DOHH2 (cell line): ENCODE measurements at regions not wholly inside any gene's neighbourhood (a gene's known extent, or its start where the extent isn't known, plus 50 kb on each side); places are given as distances from the start of the nearest gene placed in this dataset.

ENCODE experiments used
- EZH2phosphoT487 ChIP-seq: fragments of 200-600 bp; sonication (generic); IDR thresholded peaks from 2 replicates; pipeline ENCODE4 v1.6.1; 2017; ENCODE audit warnings: borderline replicate concordance, mild to moderate bottlenecking, antibody characterized with exemption, low read length, moderate library complexity, mixed read lengths
- TF ChIP-seq, protein P1 (sequence below): fragments of 200-600 bp; sonication (generic); IDR thresholded peaks from one replicate; pipeline ENCODE4 v1.5.1; 2014; ENCODE audit warnings: antibody characterized with exemption, mild to moderate bottlenecking, low read depth, low read length; ENCODE audit not compliant: poor library complexity, severe bottlenecking

DNA sequence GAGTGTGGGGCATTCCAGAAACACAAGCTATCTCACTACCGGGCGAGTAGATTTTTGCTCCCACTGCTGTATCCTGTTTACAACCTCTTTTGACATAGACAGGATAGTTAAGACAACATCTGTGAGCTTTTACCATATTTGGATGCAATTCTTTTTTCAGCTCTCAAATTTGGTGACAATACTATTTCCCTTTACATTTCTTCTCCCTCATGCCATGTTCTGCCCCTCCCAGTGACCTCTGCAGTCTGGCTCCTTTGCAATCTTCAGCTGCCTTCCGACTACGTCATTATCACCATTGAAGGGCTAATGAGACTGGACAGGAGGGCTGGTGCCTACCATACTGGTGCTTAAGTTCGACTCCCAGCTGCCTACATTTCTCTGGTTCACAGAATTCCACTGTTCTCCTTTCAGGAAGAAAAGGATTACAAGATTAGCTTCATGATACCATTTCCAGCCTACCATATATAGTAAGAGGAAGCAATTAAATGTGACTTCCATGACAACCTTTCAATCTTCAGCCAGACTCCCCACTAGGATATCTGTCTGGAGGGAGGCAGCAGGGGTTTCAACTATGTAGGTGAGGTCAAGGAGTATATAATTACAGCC lies 251.6 kb downstream of the PHLDA1 start:
- TF ChIP-seq, protein P1, sequence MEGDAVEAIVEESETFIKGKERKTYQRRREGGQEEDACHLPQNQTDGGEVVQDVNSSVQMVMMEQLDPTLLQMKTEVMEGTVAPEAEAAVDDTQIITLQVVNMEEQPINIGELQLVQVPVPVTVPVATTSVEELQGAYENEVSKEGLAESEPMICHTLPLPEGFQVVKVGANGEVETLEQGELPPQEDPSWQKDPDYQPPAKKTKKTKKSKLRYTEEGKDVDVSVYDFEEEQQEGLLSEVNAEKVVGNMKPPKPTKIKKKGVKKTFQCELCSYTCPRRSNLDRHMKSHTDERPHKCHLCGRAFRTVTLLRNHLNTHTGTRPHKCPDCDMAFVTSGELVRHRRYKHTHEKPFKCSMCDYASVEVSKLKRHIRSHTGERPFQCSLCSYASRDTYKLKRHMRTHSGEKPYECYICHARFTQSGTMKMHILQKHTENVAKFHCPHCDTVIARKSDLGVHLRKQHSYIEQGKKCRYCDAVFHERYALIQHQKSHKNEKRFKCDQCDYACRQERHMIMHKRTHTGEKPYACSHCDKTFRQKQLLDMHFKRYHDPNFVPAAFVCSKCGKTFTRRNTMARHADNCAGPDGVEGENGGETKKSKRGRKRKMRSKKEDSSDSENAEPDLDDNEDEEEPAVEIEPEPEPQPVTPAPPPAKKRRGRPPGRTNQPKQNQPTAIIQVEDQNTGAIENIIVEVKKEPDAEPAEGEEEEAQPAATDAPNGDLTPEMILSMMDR, result no peak
- TF ChIP-seq EZH2phosphoT487, result no peak
